ENCODE measurements at regions not wholly inside any gene's neighbourhood (a gene's known extent, or its start where the extent isn't known, plus 50 kb on each side); places are given as distances from the start of the nearest gene placed in this dataset.

- TF ChIP-seq ZNF274 (IDR thresholded peaks at IDR 0.05; ENCODE audit: low read depth, low read length), result no peak
- TF ChIP-seq YY1 (IDR thresholded peaks at IDR 0.05; ENCODE audit: insufficient read depth, insufficient read length), result no peak
- TF ChIP-seq SUZ12 (IDR thresholded peaks at IDR 0.05; ENCODE audit: extremely low read depth, insufficient read depth, insufficient read length), result no peak
These were observed 128.9 kb downstream of the MRM1 start for GRCh38 chr17:36730095-36730808.

All from NT2/D1 (cell line).